K562 (cell line): ENCODE measurements at regions not wholly inside any gene's neighbourhood (a gene's known extent, or its start where the extent isn't known, plus 50 kb on each side); places are given as distances from the start of the nearest gene placed in this dataset.
"Not testable (repeated sequence)": the region's sequence is repeated elsewhere in the genome, so short reads cannot be mapped to it uniquely, and the experiment has no call there.

Experiments used
- ATAC-seq: fragments of 200-7000 bp; cut with Tn5 transposase; 3 replicates; pipeline ENCODE4 v1.9.1; 2020; ENCODE audit warnings: moderate library complexity
- BruUV-seq: library from RNA; stranded (reverse); fragments of 400-500 nt; replicated peaks from 2 replicates; lab custom pipeline; 2021; lab: Mats Ljungman, UMichigan
- CTCF ChIA-PET: fragments of 300-600 bp; formaldehyde crosslinking; extraction: SDS; loops from one replicate; lab custom pipeline; 2021; ENCODE audit warnings: low intra/inter-chr PET ratio; lab: Yijun Ruan, JAX
- POLR2A ChIA-PET: fragments of 300-600, 350-650 bp; sonication (Branson Sonifier 250); formaldehyde crosslinking; extraction: SDS; loops from one replicate; lab custom pipeline; 2021; ENCODE audit warnings: antibody characterized with exemption, inconsistent platforms; lab: Yijun Ruan, JAX
- DNase-seq, 4 experiments: peaks; one replicate each; pipeline versions ENCODE4 v3.0.0 to v3.0.0-alpha.2; 2011 to 2018; ENCODE audit warnings: low spot score in 3 of 4, mixed read lengths in 3 of 4; ENCODE audit errors: extremely low read depth in 1 of 4
- FAIRE-seq: peaks from 2 replicates; lab custom pipeline; 2011; peaks lifted over from hg19 to GRCh38; lab: Jason Lieb, UNC
- H2AFZ ChIP-seq: 2 replicates; pipeline ENCODE4 v1.6.0; 2011; ENCODE audit warnings: low read depth, low read length, control low read depth, inconsistent platforms
- H3K27ac ChIP-seq: fragments of 200-600 bp; 3 replicates; pipeline ENCODE4 v1.8.0; 2011; ENCODE audit warnings: low read depth, mild to moderate bottlenecking, control low read depth, inconsistent platforms, low read length, moderate library complexity, mixed read lengths; ENCODE audit errors: extremely low read depth
- H3K27me3 ChIP-seq, 2 experiments: fragments of 300-600 bp in 1 of 2; 2 replicates in 1 of 2; 3 replicates in 1 of 2; pipeline versions ENCODE4 v1.6.0 to v1.8.0; 2011; ENCODE audit warnings: inconsistent platforms in 2 of 2, low read length in 2 of 2, mild to moderate bottlenecking in 1 of 2, mixed read lengths in 1 of 2, moderate library complexity in 1 of 2; ENCODE audit not compliant: control insufficient read depth in 2 of 2, insufficient read depth in 2 of 2
- H3K36me3 ChIP-seq: fragments of 300-600 bp; 3 replicates; pipeline ENCODE4 v1.8.0; 2011; ENCODE audit warnings: mild to moderate bottlenecking, low read length, inconsistent platforms; ENCODE audit not compliant: control insufficient read depth, insufficient read depth
- H3K4me1 ChIP-seq, 2 experiments: fragments of 200-600 bp in 1 of 2; replicated peaks in 1 of 2; 2 replicates in 1 of 2; 3 replicates in 1 of 2; pipeline versions ENCODE4 v1.5.1 to v1.8.0; 2011; ENCODE audit warnings: inconsistent platforms in 2 of 2, low read length in 2 of 2, mild to moderate bottlenecking in 1 of 2, mixed read lengths in 1 of 2, moderate library complexity in 1 of 2; ENCODE audit not compliant: control insufficient read depth in 2 of 2, insufficient read depth in 2 of 2
- H3K4me2 ChIP-seq: 2 replicates; pipeline ENCODE4 v1.6.1; 2011; ENCODE audit warnings: low read length, control low read depth, inconsistent platforms, mixed read lengths; ENCODE audit not compliant: insufficient read depth
- H3K4me3 ChIP-seq: fragments of 200-600 bp; sonication (generic), shearing (Covaris generic); 2 replicates; pipeline ENCODE4 v1.5.1; 2016; ENCODE audit warnings: control low read depth, inconsistent platforms
- H3K79me2 ChIP-seq: fragments of 200-600 bp; 3 replicates; pipeline ENCODE4 v1.8.0; 2011; ENCODE audit warnings: low read length, inconsistent platforms; ENCODE audit not compliant: control insufficient read depth, insufficient read depth
- H3K9ac ChIP-seq, 2 experiments: 2 replicates each; pipeline versions ENCODE4 v1.6.0 to v1.6.1; 2011; ENCODE audit warnings: low read depth in 2 of 2, low read length in 2 of 2, control low read depth in 1 of 2, inconsistent platforms in 1 of 2, mild to moderate bottlenecking in 1 of 2, mixed read lengths in 1 of 2; ENCODE audit not compliant: insufficient read depth in 1 of 2
- H3K9me1 ChIP-seq: one replicate; pipeline ENCODE4 v1.6.0; 2011; ENCODE audit warnings: inconsistent platforms, mild to moderate bottlenecking, low read length, moderate library complexity; ENCODE audit not compliant: control insufficient read depth, insufficient read depth
- H3K9me3 ChIP-seq: replicated peaks from 2 replicates; pipeline ENCODE4 v1.5.1; 2011; ENCODE audit warnings: low read depth, low read length, inconsistent platforms; ENCODE audit not compliant: control insufficient read depth, insufficient read depth
- H4K20me1 ChIP-seq: replicated peaks from 2 replicates; pipeline ENCODE4 v1.6.1; 2011; ENCODE audit warnings: low read length, inconsistent platforms, mixed read lengths; ENCODE audit not compliant: control insufficient read depth, insufficient read depth
- ATF7 ChIP-seq: fragments of 450-650 bp; IDR thresholded peaks from 2 replicates; pipeline ENCODE4 v1.7.1; 2014; ENCODE audit warnings: mild to moderate bottlenecking, moderate library complexity
- ESRRB ChIP-seq: fragments of 250-450 bp; sonication (Bioruptor Pico); IDR thresholded peaks from 2 replicates; pipeline ENCODE4 v1.5.0; 2020; ENCODE audit warnings: mild to moderate bottlenecking, moderate library complexity, borderline replicate concordance
- POLR2A ChIP-seq: fragments of 450-650 bp; conservative IDR thresholded peaks from 2 replicates; pipeline ENCODE4 v1.6.1; 2016
- POLR2AphosphoS5 ChIP-seq: IDR thresholded peaks from 2 replicates; pipeline ENCODE4 v1.6.1; 2011; ENCODE audit warnings: mild to moderate bottlenecking, low read depth, low read length, moderate library complexity; ENCODE audit not compliant: control insufficient read depth, insufficient read depth
- REST ChIP-seq, 2 experiments: fragments of 450-650 bp; formaldehyde crosslinking in 1 of 2; IDR thresholded peaks; 2 replicates each; pipeline versions ENCODE4 v1.4.0 to v1.6.1; 2014 to 2020; ENCODE audit warnings: mild to moderate bottlenecking in 2 of 2, borderline replicate concordance in 1 of 2, low read depth in 1 of 2
- TCF7 ChIP-seq: sonication (generic); IDR thresholded peaks from 2 replicates; pipeline ENCODE4 v1.6.1; 2016; ENCODE audit warnings: antibody characterized with exemption, borderline replicate concordance
- WGBS: fragments of 100-300 bp; shearing (Covaris generic); methylation state at CpG from one replicate; pipeline ENCODE4 v1.1.6; 2016; ENCODE audit warnings: low coverage, mixed read lengths; ENCODE audit not compliant: insufficient coverage; ENCODE audit errors: missing lambda C conversion rate; 5-methylcytosine and 5-hydroxymethylcytosine counted together
- in situ Hi-C: fragments of 300-500 bp; cut with MboI; formaldehyde crosslinking; loops from 4 replicates; pipeline ENCODE4 v1.15.0; 2018; ENCODE audit warnings: inconsistent platforms, mixed read lengths
- intact Hi-C: fragments of 100-400 bp; cut with micrococcal nuclease; formaldehyde crosslinking; loops from 2 replicates; pipeline ENCODE4 v1.14.2; 2022

- H3K4me2 ChIP-seq, H3K4me1 ChIP-seq, BruUV-seq, H4K20me1 ChIP-seq, H3K9me3 ChIP-seq, CTCF ChIA-PET, POLR2A ChIA-PET, FAIRE-seq, H3K9me1 ChIP-seq, in situ Hi-C loops, H3K4me3 ChIP-seq, H2AFZ ChIP-seq, H3K9ac ChIP-seq, DNase-seq, H3K79me2 ChIP-seq, ATAC-seq, H3K27ac ChIP-seq, intact Hi-C loops, H3K36me3 ChIP-seq: not testable (repeated sequence)
- peaks cover 3 to 26% of the 10 kb centered on the region in 2 experiments; a peak in 4 of 5 replicates for H3K27me3 ChIP-seq
- WGBS, result 51% methylated on average over 8 of the region's 9 CpGs
These were observed 88.3 kb upstream of the LHX1 start for GRCh38 chr17:36849020-36849419.

- H3K27ac ChIP-seq, result no peak overlapping the region
- H2AFZ ChIP-seq, result no peak overlapping the region
- H3K79me2 ChIP-seq, result no peaks in the 10 kb centered on the region
- peak overlapping the region in 1 of 2 experiments; percentile 35; a peak in 1 of 4 replicates for H3K9ac ChIP-seq
- DNase-seq (peak; percentile 48 to 57 (median 56)), ATAC-seq (peak; percentile 88), FAIRE-seq (no peak)
- intact Hi-C loops (loop anchor here (1.0 kb wide), 1 partner anchor 197 kb away; no protein-coding TSS in a partner anchor), in situ Hi-C loops (no loop called here)
- 3% methylated on average over 9 of the region's 9 CpGs for WGBS
- peaks cover 5% of the 10 kb centered on the region; the same call in 1 of the 2 replicates for H4K20me1 ChIP-seq
- POLR2A ChIA-PET, result interaction anchor here (0.6 to 1.2 kb wide), 3 partner anchors 9 to 18 kb away, joined by 3 to 4 read pairs (median 3); no protein-coding TSS in a partner anchor
- peaks cover 3 to 24% of the 10 kb centered on the region in 2 experiments; a peak in 4 of 5 replicates for H3K27me3 ChIP-seq
- peaks cover 0 to 6% of the 10 kb centered on the region in 2 experiments; a peak in 3 of 5 replicates for H3K4me1 ChIP-seq
- H3K4me3 ChIP-seq, result no peak overlapping the region
- H3K9me3 ChIP-seq, result no peaks in the 10 kb centered on the region
- no peaks in the 10 kb centered on the region for H3K9me1 ChIP-seq
- H3K36me3 ChIP-seq, result no peaks in the 10 kb centered on the region
- CTCF ChIA-PET, result interaction anchor here (1.4 kb wide), 1 partner anchor 198 kb away, joined by 4 read pairs; no protein-coding TSS in a partner anchor
- no TSS peak for BruUV-seq
- no peak overlapping the region for H3K4me2 ChIP-seq
- TF ChIP-seq TCF7, result no peak
- no peak for TF ChIP-seq POLR2A
- TF ChIP-seq REST (IDR thresholded peaks at IDR 0.05; ENCODE audit: borderline replicate concordance), result peak; percentile 37; the same call in 1 of the 2 replicates
- no peak for TF ChIP-seq REST (CRISPR knock-in tag; IDR thresholded peaks at IDR 0.05; ENCODE audit: low read depth)
- TF ChIP-seq ATF7, result peak; percentile 25; the same call in 1 of the 2 replicates
- TF ChIP-seq ESRRB (CRISPR knock-in tag), result no peak
- no peak for TF ChIP-seq POLR2AphosphoS5
These were observed 87.4 kb upstream of the LHX1 start for GRCh38 chr17:36849871-36850348.
